ENCODE measurements at regions not wholly inside any gene's neighbourhood (a gene's known extent, or its start where the extent isn't known, plus 50 kb on each side); places are given as distances from the start of the nearest gene placed in this dataset.

GRCh38 chr1:193338194-193338593 is 151.8 kb upstream of the B3GALT2 start:
- H4K20me1 ChIP-seq (ENCODE audit: control insufficient read depth, insufficient read depth, low read depth, low read length) = no peaks in the 10 kb centered on the region
- H3K4me2 ChIP-seq (ENCODE audit: low read length) = no peak overlapping the region
- no peaks in the 10 kb centered on the region for H3K9me2 ChIP-seq (replicated peaks; ENCODE audit: control insufficient read depth, low read length)
- no peak overlapping the region for H3K4me3 ChIP-seq (ENCODE audit: low read length)
- H3K79me2 ChIP-seq (ENCODE audit: control insufficient read depth, low read length) = no peaks in the 10 kb centered on the region
- no peak overlapping the region for H3K27ac ChIP-seq (ENCODE audit: low read depth, low read length)
- no peaks in the 10 kb centered on the region for H3K27me3 ChIP-seq (ENCODE audit: control insufficient read depth, low read length)
- H3K4me1 ChIP-seq (ENCODE audit: control insufficient read depth, low read length) = no peaks in the 10 kb centered on the region
- no peaks in the 10 kb centered on the region for H3K36me3 ChIP-seq (ENCODE audit: control insufficient read depth, low read length)
- no peaks in the 10 kb centered on the region for H3F3A ChIP-seq (ENCODE audit: control insufficient read depth, insufficient read depth)
- H3K9me3 ChIP-seq (ENCODE audit: control insufficient read depth, insufficient read depth, low read length) = peaks cover 4% of the 10 kb centered on the region; the same call in 1 of the 2 replicates
- TF ChIP-seq EZH2phosphoT487 (IDR thresholded peaks at IDR 0.05; ENCODE audit: borderline replicate concordance, low read length) = no peak
- no peak for TF ChIP-seq CTCF (IDR thresholded peaks at IDR 0.05; ENCODE audit: low read depth, low read length, poor library complexity, severe bottlenecking)

GRCh38 chr1:193335806-193336428 is 149.5 kb upstream of the B3GALT2 start:
- H3K9me2 ChIP-seq (replicated peaks; ENCODE audit: control insufficient read depth, low read length) = no peaks in the 10 kb centered on the region
- TF ChIP-seq EZH2phosphoT487 (IDR thresholded peaks at IDR 0.05; ENCODE audit: borderline replicate concordance, low read length) (no peak), CTCF (IDR thresholded peaks at IDR 0.05; ENCODE audit: low read depth, low read length, poor library complexity, severe bottlenecking) (no peak)
- H3K4me2 ChIP-seq (ENCODE audit: low read length) = no peak overlapping the region
- no peaks in the 10 kb centered on the region for H3K27me3 ChIP-seq (ENCODE audit: control insufficient read depth, low read length)
- H3K79me2 ChIP-seq (ENCODE audit: control insufficient read depth, low read length) = no peaks in the 10 kb centered on the region
- H3K27ac ChIP-seq (ENCODE audit: low read depth, low read length) = no peak overlapping the region
- H3F3A ChIP-seq (ENCODE audit: control insufficient read depth, insufficient read depth) = no peaks in the 10 kb centered on the region
- H3K9me3 ChIP-seq (ENCODE audit: control insufficient read depth, insufficient read depth, low read length) = peaks cover 4% of the 10 kb centered on the region; the same call in 1 of the 2 replicates
- no peaks in the 10 kb centered on the region for H4K20me1 ChIP-seq (ENCODE audit: control insufficient read depth, insufficient read depth, low read depth, low read length)
- no peak overlapping the region for H3K4me3 ChIP-seq (ENCODE audit: low read length)
- no peaks in the 10 kb centered on the region for H3K36me3 ChIP-seq (ENCODE audit: control insufficient read depth, low read length)
- no peaks in the 10 kb centered on the region for H3K4me1 ChIP-seq (ENCODE audit: control insufficient read depth, low read length)

GRCh38 chr1:193333166-193333565 is 146.8 kb upstream of the B3GALT2 start:
- H4K20me1 ChIP-seq (ENCODE audit: control insufficient read depth, insufficient read depth, low read depth, low read length) = no peaks in the 10 kb centered on the region
- no peaks in the 10 kb centered on the region for H3K36me3 ChIP-seq (ENCODE audit: control insufficient read depth, low read length)
- H3K27ac ChIP-seq (ENCODE audit: low read depth, low read length) = no peak overlapping the region
- H3F3A ChIP-seq (ENCODE audit: control insufficient read depth, insufficient read depth) = no peaks in the 10 kb centered on the region
- H3K9me2 ChIP-seq (replicated peaks; ENCODE audit: control insufficient read depth, low read length) = no peaks in the 10 kb centered on the region
- H3K27me3 ChIP-seq (ENCODE audit: control insufficient read depth, low read length) = no peaks in the 10 kb centered on the region
- no peak overlapping the region for H3K4me3 ChIP-seq (ENCODE audit: low read length)
- H3K4me2 ChIP-seq (ENCODE audit: low read length) = no peak overlapping the region
- no peaks in the 10 kb centered on the region for H3K79me2 ChIP-seq (ENCODE audit: control insufficient read depth, low read length)
- TF ChIP-seq CTCF (IDR thresholded peaks at IDR 0.05; ENCODE audit: low read depth, low read length, poor library complexity, severe bottlenecking) = no peak
- TF ChIP-seq EZH2phosphoT487 (IDR thresholded peaks at IDR 0.05; ENCODE audit: borderline replicate concordance, low read length) = no peak
- no peaks in the 10 kb centered on the region for H3K4me1 ChIP-seq (ENCODE audit: control insufficient read depth, low read length)
- H3K9me3 ChIP-seq (ENCODE audit: control insufficient read depth, insufficient read depth, low read length) = peaks cover 4% of the 10 kb centered on the region; the same call in 1 of the 2 replicates
